ENCODE measurements at regions not wholly inside any gene's neighbourhood (a gene's known extent, or its start where the extent isn't known, plus 50 kb on each side); places are given as distances from the start of the nearest gene placed in this dataset.

DNA sequence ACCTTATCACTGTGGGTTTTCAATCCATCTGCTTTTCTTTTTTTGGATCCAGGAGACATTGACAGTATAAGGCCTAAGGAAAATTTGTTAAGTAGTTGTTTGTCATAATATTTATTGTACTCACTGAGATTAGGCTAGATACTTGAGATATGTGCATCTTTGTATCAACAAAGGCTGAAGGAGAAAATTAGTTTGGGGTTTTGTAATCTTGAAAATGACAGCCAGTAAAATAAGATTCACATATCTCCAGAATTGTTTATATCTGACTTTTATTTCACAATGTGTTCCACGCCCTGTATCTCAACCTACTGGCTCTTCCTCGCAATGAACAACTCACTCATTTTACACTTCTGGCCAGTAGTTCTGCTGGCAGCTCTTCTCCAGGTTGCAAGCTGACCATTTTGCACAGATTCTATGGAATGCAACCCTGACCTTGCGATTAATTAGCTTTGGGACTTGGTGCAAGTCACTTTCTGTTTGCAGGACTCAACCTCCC lies 132.7 kb downstream of the GATA3 start:
- RAD21 ChIA-PET (ENCODE audit: unreplicated experiment): no interaction called here
- H3K4me1 ChIP-seq (ENCODE audit: control insufficient read depth, insufficient read depth, low read length): no peaks in the 10 kb centered on the region
- H3K79me2 ChIP-seq (ENCODE audit: control insufficient read depth, insufficient read depth, low read length): no peaks in the 10 kb centered on the region

DNA sequence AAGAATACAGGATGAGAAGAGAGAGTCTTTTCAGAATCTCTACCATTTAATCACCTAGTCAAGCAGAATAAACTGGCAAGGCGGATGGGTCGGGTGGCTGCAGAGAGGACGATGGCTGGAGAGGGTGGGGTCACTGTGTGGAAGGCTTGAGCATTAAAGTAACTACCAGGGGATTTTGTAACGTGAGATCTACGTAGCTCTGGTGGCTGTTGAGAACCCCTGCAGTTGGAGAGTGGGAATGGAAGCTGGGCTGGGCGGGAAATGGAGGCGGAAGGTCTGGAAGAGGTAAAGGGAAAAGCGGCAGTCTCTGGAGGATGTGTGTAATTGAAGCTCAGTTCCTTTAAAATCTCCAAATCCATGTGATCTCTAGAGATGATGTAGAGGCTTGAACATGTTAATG lies 135.0 kb downstream of the GATA3 start:
- H2AFZ ChIP-seq (ENCODE audit: control insufficient read depth, low read depth, low read length): no peak overlapping the region
- no peaks in the 10 kb centered on the region for H3K36me3 ChIP-seq (ENCODE audit: control insufficient read depth in 2 of 2, insufficient read depth in 2 of 2, low read length in 1 of 2)
- 34% methylated on average over 8 of the region's 8 CpGs for WGBS (ENCODE audit: insufficient coverage, insufficient replicate concordance, low lambda C conversion rate, missing lambda C conversion rate)
- ChIA-PET SMC1A (ENCODE audit: uncharacterized antibody, unreplicated experiment) (no interaction called here), POLR2A (no interaction called here), CTCF (no interaction called here), RAD21 (ENCODE audit: unreplicated experiment) (no interaction called here)
- H3K9ac ChIP-seq (ENCODE audit: control insufficient read depth, insufficient read depth, low read length): no peak overlapping the region
- H3K9me3 ChIP-seq (replicated peaks; ENCODE audit: control insufficient read depth, insufficient read depth, low read length): no peaks in the 10 kb centered on the region
- no peaks in the 10 kb centered on the region for H4K20me1 ChIP-seq (ENCODE audit: control insufficient read depth, insufficient read depth)
- in situ Hi-C loops (cut with MboI): no loop called here
- no peaks in the 10 kb centered on the region for H3K4me1 ChIP-seq (ENCODE audit: control insufficient read depth, insufficient read depth, low read length)
- H3K27me3 ChIP-seq (replicated peaks in 1 of 2; ENCODE audit: control insufficient read depth in 2 of 2, insufficient read depth in 2 of 2, low read length in 1 of 2): no peaks in the 10 kb centered on the region; a peak in 1 of 4 replicates
- no peak overlapping the region for H3K27ac ChIP-seq (ENCODE audit: control insufficient read depth, insufficient read depth)
- no peaks in the 10 kb centered on the region for H3K79me2 ChIP-seq (ENCODE audit: control insufficient read depth, insufficient read depth, low read length)
- no peak overlapping the region for H3K4me2 ChIP-seq (ENCODE audit: control insufficient read depth, insufficient read depth)
- no peak for ATAC-seq
- H3K4me3 ChIP-seq: no peak overlapping the region
- no TSS peak for BruUV-seq (replicated peaks)
- no peak for FAIRE-seq
- no peak for DNase-seq (ENCODE audit: low read depth, low spot score)
- TF ChIP-seq ZNF622 (IDR thresholded peaks at IDR 0.05) (no peak), ZNF217 (IDR thresholded peaks at IDR 0.05) (no peak), RB1 (IDR thresholded peaks at IDR 0.05; ENCODE audit: borderline replicate concordance) (no peak), SMARCA5 (IDR thresholded peaks at IDR 0.05) (no peak), MEF2A (IDR thresholded peaks at IDR 0.05; ENCODE audit: insufficient read depth, low read depth, low read length) (no peak), BRCA1 (IDR thresholded peaks at IDR 0.05; ENCODE audit: low read depth, low read length) (no peak), STAT3 (IDR thresholded peaks at IDR 0.05; ENCODE audit: low read depth, low read length) (no peak), SPI1 (IDR thresholded peaks at IDR 0.05; ENCODE audit: borderline replicate concordance, insufficient read depth, low read depth, low read length) (no peak)
- TF ChIP-seq, protein P1, sequence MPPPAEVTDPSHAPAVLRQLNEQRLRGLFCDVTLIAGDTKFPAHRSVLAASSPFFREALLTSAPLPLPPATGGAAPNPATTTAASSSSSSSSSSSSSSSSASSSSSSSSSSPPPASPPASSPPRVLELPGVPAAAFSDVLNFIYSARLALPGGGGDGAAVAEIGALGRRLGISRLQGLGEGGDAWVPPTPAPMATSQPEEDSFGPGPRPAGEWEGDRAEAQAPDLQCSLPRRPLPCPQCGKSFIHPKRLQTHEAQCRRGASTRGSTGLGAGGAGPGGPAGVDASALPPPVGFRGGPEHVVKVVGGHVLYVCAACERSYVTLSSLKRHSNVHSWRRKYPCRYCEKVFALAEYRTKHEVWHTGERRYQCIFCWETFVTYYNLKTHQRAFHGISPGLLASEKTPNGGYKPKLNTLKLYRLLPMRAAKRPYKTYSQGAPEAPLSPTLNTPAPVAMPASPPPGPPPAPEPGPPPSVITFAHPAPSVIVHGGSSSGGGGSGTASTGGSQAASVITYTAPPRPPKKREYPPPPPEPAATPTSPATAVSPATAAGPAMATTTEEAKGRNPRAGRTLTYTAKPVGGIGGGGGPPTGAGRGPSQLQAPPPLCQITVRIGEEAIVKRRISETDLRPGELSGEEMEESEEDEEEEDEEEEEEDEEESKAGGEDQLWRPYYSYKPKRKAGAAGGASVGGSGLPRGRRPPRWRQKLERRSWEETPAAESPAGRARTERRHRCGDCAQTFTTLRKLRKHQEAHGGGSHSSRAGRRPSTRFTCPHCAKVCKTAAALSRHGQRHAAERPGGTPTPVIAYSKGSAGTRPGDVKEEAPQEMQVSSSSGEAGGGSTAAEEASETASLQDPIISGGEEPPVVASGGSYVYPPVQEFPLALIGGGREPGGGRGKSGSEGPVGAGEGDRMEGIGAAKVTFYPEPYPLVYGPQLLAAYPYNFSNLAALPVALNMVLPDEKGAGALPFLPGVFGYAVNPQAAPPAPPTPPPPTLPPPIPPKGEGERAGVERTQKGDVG (CRISPR knock-in tag; IDR thresholded peaks at IDR 0.05): no peak
- TF ChIP-seq, protein P2, sequence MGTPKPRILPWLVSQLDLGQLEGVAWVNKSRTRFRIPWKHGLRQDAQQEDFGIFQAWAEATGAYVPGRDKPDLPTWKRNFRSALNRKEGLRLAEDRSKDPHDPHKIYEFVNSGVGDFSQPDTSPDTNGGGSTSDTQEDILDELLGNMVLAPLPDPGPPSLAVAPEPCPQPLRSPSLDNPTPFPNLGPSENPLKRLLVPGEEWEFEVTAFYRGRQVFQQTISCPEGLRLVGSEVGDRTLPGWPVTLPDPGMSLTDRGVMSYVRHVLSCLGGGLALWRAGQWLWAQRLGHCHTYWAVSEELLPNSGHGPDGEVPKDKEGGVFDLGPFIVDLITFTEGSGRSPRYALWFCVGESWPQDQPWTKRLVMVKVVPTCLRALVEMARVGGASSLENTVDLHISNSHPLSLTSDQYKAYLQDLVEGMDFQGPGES (IDR thresholded peaks at IDR 0.05): no peak
- intact Hi-C loops (cut with micrococcal nuclease; ENCODE audit: unreplicated experiment): no loop called here

More for the DNA sequence above, 132.7 kb downstream of the GATA3 start:
- no peak overlapping the region for H3K4me3 ChIP-seq
- no peak overlapping the region for H3K9ac ChIP-seq (ENCODE audit: control insufficient read depth, insufficient read depth, low read length)
- FAIRE-seq: no peak
- H2AFZ ChIP-seq (ENCODE audit: control insufficient read depth, low read depth, low read length): no peak overlapping the region
- SMC1A ChIA-PET (ENCODE audit: uncharacterized antibody, unreplicated experiment): interaction anchor here (0.7 kb wide), 1 partner anchor 160 kb away, joined by 3 read pairs; no protein-coding TSS in a partner anchor
- TF ChIP-seq, protein P3, sequence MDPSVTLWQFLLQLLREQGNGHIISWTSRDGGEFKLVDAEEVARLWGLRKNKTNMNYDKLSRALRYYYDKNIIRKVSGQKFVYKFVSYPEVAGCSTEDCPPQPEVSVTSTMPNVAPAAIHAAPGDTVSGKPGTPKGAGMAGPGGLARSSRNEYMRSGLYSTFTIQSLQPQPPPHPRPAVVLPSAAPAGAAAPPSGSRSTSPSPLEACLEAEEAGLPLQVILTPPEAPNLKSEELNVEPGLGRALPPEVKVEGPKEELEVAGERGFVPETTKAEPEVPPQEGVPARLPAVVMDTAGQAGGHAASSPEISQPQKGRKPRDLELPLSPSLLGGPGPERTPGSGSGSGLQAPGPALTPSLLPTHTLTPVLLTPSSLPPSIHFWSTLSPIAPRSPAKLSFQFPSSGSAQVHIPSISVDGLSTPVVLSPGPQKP (IDR thresholded peaks at IDR 0.05; ENCODE audit: low read depth, low read length): no peak
- TF ChIP-seq BHLHE40 (IDR thresholded peaks at IDR 0.05; ENCODE audit: borderline replicate concordance in 1 of 2, low read depth in 2 of 2, low read length in 1 of 2) (no peak), POLR2A (IDR thresholded peaks at IDR 0.05; ENCODE audit: low read depth, low read length) (no peak)
- 39% methylated on average over 3 of the region's 3 CpGs for WGBS (ENCODE audit: insufficient coverage, insufficient replicate concordance, low lambda C conversion rate, missing lambda C conversion rate)
- no peak overlapping the region for H3K27ac ChIP-seq (ENCODE audit: control insufficient read depth, insufficient read depth)
- BruUV-seq (replicated peaks): no TSS peak
- H3K36me3 ChIP-seq (ENCODE audit: control insufficient read depth in 2 of 2, insufficient read depth in 2 of 2, low read length in 1 of 2): no peaks in the 10 kb centered on the region
- intact Hi-C loops (cut with micrococcal nuclease; ENCODE audit: unreplicated experiment): no loop called here
- H4K20me1 ChIP-seq (ENCODE audit: control insufficient read depth, insufficient read depth): no peaks in the 10 kb centered on the region
- no peak for DNase-seq (ENCODE audit: low read depth, low spot score)
- no peak overlapping the region for H3K4me2 ChIP-seq (ENCODE audit: control insufficient read depth, insufficient read depth)
- no peaks in the 10 kb centered on the region; a peak in 1 of 4 replicates for H3K27me3 ChIP-seq (replicated peaks in 1 of 2; ENCODE audit: control insufficient read depth in 2 of 2, insufficient read depth in 2 of 2, low read length in 1 of 2)
- in situ Hi-C loops (cut with MboI): no loop called here
- H3K9me3 ChIP-seq (replicated peaks; ENCODE audit: control insufficient read depth, insufficient read depth, low read length): no peaks in the 10 kb centered on the region; the same call in 2 of the 3 replicates
- POLR2A ChIA-PET: no interaction called here
- CTCF ChIA-PET: no interaction called here
- no peak for ATAC-seq
